CD4-positive, alpha-beta T cell treated with Interleukin-15 for 4 hours (primary cell): ENCODE measurements at regions not wholly inside any gene's neighbourhood (a gene's known extent, or its start where the extent isn't known, plus 50 kb on each side); places are given as distances from the start of the nearest gene placed in this dataset.

ENCODE experiments used
- DNase-seq: peaks from one replicate; pipeline ENCODE4 v3.0.0-alpha.2; 2020; ENCODE audit warnings: low spot score

- no peak for DNase-seq
Observed at GRCh38 chr22:48440673-48441552, 1386.8 kb downstream of the BRD1 start.

GRCh38 chr22:48440176-48440575, 1387.5 kb downstream of the BRD1 start:
- DNase-seq, result no peak

GRCh38 chr22:48439560-48440135, 1388.0 kb downstream of the BRD1 start:
- DNase-seq, result no peak

GRCh38 chr22:48438800-48439559, 1388.7 kb downstream of the BRD1 start:
- no peak for DNase-seq

GRCh38 chr22:48438096-48438495, 1389.6 kb downstream of the BRD1 start:
- DNase-seq, result no peak

- DNase-seq, result no peak
Observed at GRCh38 chr22:48436201-48436931, 1391.3 kb downstream of the BRD1 start.

- no peak for DNase-seq
Observed at GRCh38 chr22:48434868-48435250, 1392.8 kb downstream of the BRD1 start.

GRCh38 chr22:48434156-48434867, 1393.4 kb downstream of the BRD1 start:
- DNase-seq, result no peak

GRCh38 chr22:48433647-48434046, 1394.0 kb downstream of the BRD1 start:
- DNase-seq, result no peak

- no peak for DNase-seq
Observed at GRCh38 chr22:48432781-48433518, 1394.7 kb downstream of the BRD1 start.

- DNase-seq, result no peak
Observed at GRCh38 chr22:48431536-48432315, 1395.9 kb downstream of the BRD1 start.

- no peak for DNase-seq
Observed at GRCh38 chr22:48431014-48431413, 1396.7 kb downstream of the BRD1 start.

- no peak for DNase-seq
Observed at GRCh38 chr22:48429446-48430020, 1398.1 kb downstream of the BRD1 start.

GRCh38 chr22:48428631-48429371, 1398.9 kb downstream of the BRD1 start:
- no peak for DNase-seq

GRCh38 chr22:48427731-48428211, 1399.9 kb downstream of the BRD1 start:
- no peak for DNase-seq

GRCh38 chr22:48426466-48427380, 1401.0 kb downstream of the BRD1 start:
- DNase-seq, result no peak

GRCh38 chr22:48425641-48426040, 1402.0 kb downstream of the BRD1 start:
- DNase-seq, result no peak

GRCh38 chr22:48425091-48425506, 1402.6 kb downstream of the BRD1 start:
- DNase-seq, result no peak
